Endodermal cell (in vitro differentiated cells): ENCODE measurements at regions not wholly inside any gene's neighbourhood (a gene's known extent, or its start where the extent isn't known, plus 50 kb on each side); places are given as distances from the start of the nearest gene placed in this dataset.

Experiments used
- DNase-seq: peaks from one replicate; pipeline ENCODE4 v3.0.0-alpha.2; 2017
- H3K27ac ChIP-seq: 2 replicates; pipeline ENCODE4 v1.5.1; 2013; ENCODE audit warnings: mild to moderate bottlenecking, low read depth, low read length, moderate library complexity
- H3K27me3 ChIP-seq: 2 replicates; pipeline ENCODE4 v1.6.1; 2013; ENCODE audit warnings: mild to moderate bottlenecking, low read length, moderate library complexity; ENCODE audit not compliant: insufficient read depth, control insufficient read depth, poor library complexity, severe bottlenecking
- H3K36me3 ChIP-seq: 2 replicates; pipeline ENCODE4 v1.7.0; 2013; ENCODE audit warnings: mild to moderate bottlenecking, low read length, moderate library complexity; ENCODE audit not compliant: control insufficient read depth, insufficient read depth
- H3K4me1 ChIP-seq: one replicate; pipeline ENCODE4 v1.7.0; 2013; ENCODE audit warnings: low read length; ENCODE audit not compliant: control insufficient read depth, insufficient read depth
- H3K4me3 ChIP-seq: 2 replicates; pipeline ENCODE4 v1.5.1; 2013; ENCODE audit warnings: mild to moderate bottlenecking, low read length, moderate library complexity
- H3K9ac ChIP-seq: 2 replicates; pipeline ENCODE4 v1.6.1; 2013; ENCODE audit warnings: mild to moderate bottlenecking, low read length, moderate library complexity; ENCODE audit not compliant: poor library complexity, severe bottlenecking; ENCODE audit errors: extremely low read depth
- H3K9me3 ChIP-seq: 2 replicates; pipeline ENCODE4 v1.6.1; 2013; ENCODE audit warnings: mild to moderate bottlenecking, low read length, moderate library complexity; ENCODE audit not compliant: control insufficient read depth
- H3K27ac Mint-ChIP-seq: 2 replicates; pipeline ENCODE4 v1.8.0; 2020; ENCODE audit warnings: mixed read lengths
- H3K27me3 Mint-ChIP-seq: 2 replicates; pipeline ENCODE4 v1.8.0; 2021; ENCODE audit warnings: mild to moderate bottlenecking, mixed read lengths; ENCODE audit not compliant: insufficient read depth
- H3K36me3 Mint-ChIP-seq: 2 replicates; pipeline ENCODE4 v1.8.0; 2020; ENCODE audit warnings: low read depth, mixed read lengths
- H3K4me1 Mint-ChIP-seq: 2 replicates; pipeline ENCODE4 v1.8.0; 2020; ENCODE audit warnings: mixed read lengths
- H3K4me3 Mint-ChIP-seq: 2 replicates; pipeline ENCODE4 v1.8.0; 2020; ENCODE audit warnings: mild to moderate bottlenecking, moderate library complexity, mixed read lengths
- H3K9me3 Mint-ChIP-seq: 2 replicates; pipeline ENCODE4 v1.8.0; 2020; ENCODE audit warnings: mild to moderate bottlenecking, mixed read lengths
- WGBS, 2 experiments: methylation state at CpG; one replicate each; pipeline versions ENCODE4 v1.1.5 to v1.1.7; 2013; ENCODE audit warnings: missing lambda C conversion rate in 2 of 2, mixed read lengths in 1 of 2; ENCODE audit not compliant: insufficient coverage in 1 of 2, insufficient read length in 1 of 2; 5-methylcytosine and 5-hydroxymethylcytosine counted together
- TF ChIP-seq, protein P1 (sequence below): fragments of 200-600 bp; sonication (generic); conservative IDR thresholded peaks from 2 replicates; pipeline ENCODE4 v1.5.0; 2021; ENCODE audit warnings: antibody characterized with exemption, mild to moderate bottlenecking

DNA sequence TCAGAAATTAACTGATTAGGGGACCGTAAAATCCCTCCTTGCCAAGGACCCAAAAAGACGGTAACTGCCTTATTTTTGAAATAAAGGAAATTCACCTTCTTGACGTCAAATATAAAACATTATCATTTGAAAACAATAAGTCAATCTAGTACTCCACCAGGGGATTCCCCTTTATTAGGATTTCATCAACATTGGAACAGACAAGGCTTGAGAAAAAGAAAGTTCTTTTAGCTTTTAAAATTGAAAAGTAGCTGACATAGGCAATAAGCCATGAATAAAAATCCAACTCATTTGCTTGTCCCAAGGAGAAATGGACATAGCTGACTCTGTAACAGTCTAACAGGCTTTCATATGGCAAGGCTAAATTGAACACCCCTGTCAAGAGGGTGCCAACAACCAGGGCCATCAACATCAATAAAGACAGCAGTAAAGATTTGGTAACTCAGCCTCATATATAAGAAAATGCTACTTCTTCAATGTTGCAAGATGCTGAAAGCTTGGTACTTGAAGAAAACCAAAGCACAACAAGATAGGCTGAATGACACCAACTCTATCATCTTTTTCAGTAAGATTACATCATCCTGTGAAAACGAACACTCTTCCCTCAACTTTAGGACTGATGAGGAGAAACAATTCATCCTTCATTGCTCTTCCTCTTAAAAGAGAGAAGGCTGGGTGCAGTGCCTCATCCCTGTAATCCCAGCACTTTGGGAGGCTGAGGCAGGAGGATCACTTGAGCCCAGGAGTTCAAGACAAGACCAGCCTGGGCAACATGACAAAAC, 121.0 kb upstream of the PRDM1 start:
- Histone ChIP-seq H3K9ac (no peak overlapping the region), H3K36me3 (no peaks in the 10 kb centered on the region), H3K9me3 (peaks cover 11% of the 10 kb centered on the region), H3K27me3 (no peaks in the 10 kb centered on the region), H3K4me3 (no peak overlapping the region), H3K27ac (no peak overlapping the region), H3K4me1 (no peaks in the 10 kb centered on the region)
- Mint-ChIP-seq H3K36me3 (no peaks in the 10 kb centered on the region), H3K27ac (no peak overlapping the region), H3K4me3 (no peak overlapping the region), H3K27me3 (no peaks in the 10 kb centered on the region), H3K9me3 (peaks cover 1% of the 10 kb centered on the region), H3K4me1 (peaks cover 8% of the 10 kb centered on the region)
- DNase-seq: no peak
- WGBS, 2 experiments: 80 to 93% methylated on average over 2 to 4 of the region's 4 CpGs
- TF ChIP-seq, protein P1, sequence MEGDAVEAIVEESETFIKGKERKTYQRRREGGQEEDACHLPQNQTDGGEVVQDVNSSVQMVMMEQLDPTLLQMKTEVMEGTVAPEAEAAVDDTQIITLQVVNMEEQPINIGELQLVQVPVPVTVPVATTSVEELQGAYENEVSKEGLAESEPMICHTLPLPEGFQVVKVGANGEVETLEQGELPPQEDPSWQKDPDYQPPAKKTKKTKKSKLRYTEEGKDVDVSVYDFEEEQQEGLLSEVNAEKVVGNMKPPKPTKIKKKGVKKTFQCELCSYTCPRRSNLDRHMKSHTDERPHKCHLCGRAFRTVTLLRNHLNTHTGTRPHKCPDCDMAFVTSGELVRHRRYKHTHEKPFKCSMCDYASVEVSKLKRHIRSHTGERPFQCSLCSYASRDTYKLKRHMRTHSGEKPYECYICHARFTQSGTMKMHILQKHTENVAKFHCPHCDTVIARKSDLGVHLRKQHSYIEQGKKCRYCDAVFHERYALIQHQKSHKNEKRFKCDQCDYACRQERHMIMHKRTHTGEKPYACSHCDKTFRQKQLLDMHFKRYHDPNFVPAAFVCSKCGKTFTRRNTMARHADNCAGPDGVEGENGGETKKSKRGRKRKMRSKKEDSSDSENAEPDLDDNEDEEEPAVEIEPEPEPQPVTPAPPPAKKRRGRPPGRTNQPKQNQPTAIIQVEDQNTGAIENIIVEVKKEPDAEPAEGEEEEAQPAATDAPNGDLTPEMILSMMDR: no peak

DNA sequence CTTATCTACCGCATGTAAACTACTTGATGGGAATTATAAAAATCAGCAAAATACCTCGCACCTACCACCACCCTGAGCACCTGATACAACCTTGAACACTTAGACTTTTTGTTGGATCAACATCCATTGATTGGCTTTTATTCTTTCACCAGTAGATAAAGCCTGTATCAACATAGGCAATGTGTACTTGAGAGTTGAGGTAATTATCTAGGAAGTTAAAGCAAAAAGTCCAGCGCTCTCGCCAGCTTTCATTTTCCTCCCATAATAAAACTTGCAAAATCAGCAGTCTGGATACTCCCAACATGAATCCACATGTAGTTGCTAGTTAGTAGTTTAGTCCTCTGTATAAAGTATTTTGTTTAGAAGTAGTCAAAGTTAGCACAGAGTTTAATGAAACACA, 132.0 kb upstream of the PRDM1 start:
- peaks cover 36% of the 10 kb centered on the region for H3K4me1 Mint-ChIP-seq
- Histone ChIP-seq H3K36me3 (no peaks in the 10 kb centered on the region), H3K9ac (no peak overlapping the region), H3K4me3 (no peak overlapping the region), H3K27ac (no peak overlapping the region), H3K27me3 (no peaks in the 10 kb centered on the region), H3K9me3 (peaks cover 11% of the 10 kb centered on the region), H3K4me1 (peaks cover 20% of the 10 kb centered on the region)
- H3K27ac Mint-ChIP-seq: peak overlapping the region; percentile 83
- 84 to 100% methylated on average over 1 to 2 of the region's 4 CpGs for WGBS, 2 experiments
- TF ChIP-seq, protein P1: no peak
- no peak for DNase-seq
- H3K9me3 Mint-ChIP-seq: peaks cover 3% of the 10 kb centered on the region
- H3K36me3 Mint-ChIP-seq: no peaks in the 10 kb centered on the region
- no peak overlapping the region for H3K4me3 Mint-ChIP-seq
- no peaks in the 10 kb centered on the region for H3K27me3 Mint-ChIP-seq

DNA sequence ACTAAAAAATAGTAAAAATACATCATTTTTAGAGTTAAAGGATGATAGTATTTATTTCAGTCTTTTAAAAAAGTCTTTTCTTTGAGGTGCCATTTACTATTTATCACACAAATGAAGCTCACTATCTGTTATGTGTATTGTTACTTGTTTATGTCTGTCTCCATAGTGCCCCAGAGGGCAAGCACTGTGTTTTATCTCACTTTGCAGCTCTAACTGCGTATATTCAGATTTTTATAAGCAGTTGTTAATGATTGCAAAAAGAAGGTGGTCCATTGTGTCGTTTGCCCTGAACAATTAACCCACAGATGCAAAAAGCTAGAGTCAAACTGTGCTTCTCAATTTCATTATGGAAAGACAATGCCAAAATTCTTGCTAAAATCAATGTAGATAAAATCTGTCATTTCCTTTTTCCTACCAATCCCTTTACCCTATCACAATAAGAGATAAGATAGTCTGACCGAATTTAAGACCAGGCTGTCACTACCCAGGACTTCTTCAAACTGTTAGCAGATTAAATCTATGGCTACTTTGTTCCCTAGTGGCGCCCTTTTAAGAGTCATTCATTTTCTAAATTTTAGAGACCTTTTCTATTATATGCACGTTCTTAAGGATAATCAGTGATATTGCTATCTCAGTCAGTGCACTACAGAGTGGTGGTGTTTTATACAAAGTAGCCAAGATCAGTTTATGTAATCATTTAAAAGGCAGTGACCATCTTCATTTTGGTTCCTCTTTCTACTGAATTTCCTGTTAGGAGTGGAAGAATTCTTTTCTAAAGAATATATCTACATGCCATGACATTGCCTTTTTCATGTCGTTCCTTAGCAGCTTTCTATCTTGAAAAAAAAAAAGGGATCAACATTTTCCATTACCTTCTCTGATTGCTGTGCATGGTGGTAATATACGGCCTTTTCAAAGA, 133.1 kb upstream of the PRDM1 start:
- 19 to 47% methylated on average over 5 to 7 of the region's 7 CpGs for WGBS, 2 experiments
- Histone ChIP-seq H3K4me3 (no peak overlapping the region), H3K9ac (peak overlapping the region; percentile 72), H3K36me3 (no peaks in the 10 kb centered on the region), H3K27me3 (no peaks in the 10 kb centered on the region), H3K9me3 (peaks cover 11% of the 10 kb centered on the region), H3K27ac (no peak overlapping the region), H3K4me1 (peaks cover 20% of the 10 kb centered on the region)
- peak; percentile 63 for DNase-seq
- Mint-ChIP-seq H3K4me3 (no peak overlapping the region), H3K27ac (peak overlapping the region; percentile 85), H3K36me3 (peaks cover 4% of the 10 kb centered on the region), H3K9me3 (peaks cover 7% of the 10 kb centered on the region), H3K27me3 (no peaks in the 10 kb centered on the region), H3K4me1 (peaks cover 36% of the 10 kb centered on the region)
- TF ChIP-seq, protein P1: peak; percentile 19
